ENCODE measurements at regions not wholly inside any gene's neighbourhood (a gene's known extent, or its start where the extent isn't known, plus 50 kb on each side); places are given as distances from the start of the nearest gene placed in this dataset.

DNA sequence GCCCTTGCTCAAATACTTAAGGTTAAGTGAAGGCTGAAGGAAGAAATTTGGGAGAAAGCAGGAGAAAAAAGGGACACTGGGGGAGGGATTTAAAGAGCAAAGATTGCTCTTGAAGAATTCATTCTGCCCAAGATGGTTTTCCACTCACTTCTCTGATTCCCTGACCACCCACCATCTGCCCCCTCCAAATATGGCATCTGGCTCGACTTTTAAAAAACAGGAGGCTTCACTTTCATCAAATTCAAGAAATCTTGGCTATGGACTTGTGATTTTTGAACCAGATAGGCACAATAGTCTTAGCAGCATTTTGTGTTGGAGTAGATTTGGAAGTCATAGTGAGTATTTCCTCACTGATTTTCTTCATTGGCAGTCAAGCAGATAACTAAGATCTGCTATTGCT lies 574.4 kb upstream of the SUCLG2 start:
- TF ChIP-seq, protein P1, sequence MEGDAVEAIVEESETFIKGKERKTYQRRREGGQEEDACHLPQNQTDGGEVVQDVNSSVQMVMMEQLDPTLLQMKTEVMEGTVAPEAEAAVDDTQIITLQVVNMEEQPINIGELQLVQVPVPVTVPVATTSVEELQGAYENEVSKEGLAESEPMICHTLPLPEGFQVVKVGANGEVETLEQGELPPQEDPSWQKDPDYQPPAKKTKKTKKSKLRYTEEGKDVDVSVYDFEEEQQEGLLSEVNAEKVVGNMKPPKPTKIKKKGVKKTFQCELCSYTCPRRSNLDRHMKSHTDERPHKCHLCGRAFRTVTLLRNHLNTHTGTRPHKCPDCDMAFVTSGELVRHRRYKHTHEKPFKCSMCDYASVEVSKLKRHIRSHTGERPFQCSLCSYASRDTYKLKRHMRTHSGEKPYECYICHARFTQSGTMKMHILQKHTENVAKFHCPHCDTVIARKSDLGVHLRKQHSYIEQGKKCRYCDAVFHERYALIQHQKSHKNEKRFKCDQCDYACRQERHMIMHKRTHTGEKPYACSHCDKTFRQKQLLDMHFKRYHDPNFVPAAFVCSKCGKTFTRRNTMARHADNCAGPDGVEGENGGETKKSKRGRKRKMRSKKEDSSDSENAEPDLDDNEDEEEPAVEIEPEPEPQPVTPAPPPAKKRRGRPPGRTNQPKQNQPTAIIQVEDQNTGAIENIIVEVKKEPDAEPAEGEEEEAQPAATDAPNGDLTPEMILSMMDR (IDR thresholded peaks at IDR 0.05), result no peak
- TF ChIP-seq CHD4 (IDR thresholded peaks at IDR 0.05; ENCODE audit: borderline replicate concordance), result no peak
- no peak for TF ChIP-seq GATA3 (IDR thresholded peaks at IDR 0.05; ENCODE audit: borderline replicate concordance)
- no peak for TF ChIP-seq JUNB (IDR thresholded peaks at IDR 0.05)
- TF ChIP-seq POLR2AphosphoS2 (conservative IDR thresholded peaks at IDR 0.05; ENCODE audit: low read length), result no peak

Data from A549 (cell line).